HCT116 (cell line): ENCODE measurements at regions not wholly inside any gene's neighbourhood (a gene's known extent, or its start where the extent isn't known, plus 50 kb on each side); places are given as distances from the start of the nearest gene placed in this dataset.

Experiments used
- ATAC-seq: fragments of 200-7000 bp; cut with Tn5 transposase; 2 replicates; pipeline ENCODE4 v1.9.1; 2020; ENCODE audit warnings: mild to moderate bottlenecking, moderate library complexity
- BruUV-seq: library from RNA; stranded (reverse); fragments of 400-500 nt; replicated peaks from 2 replicates; lab custom pipeline; 2021; lab: Mats Ljungman, UMichigan
- CTCF ChIA-PET: fragments of 300-600 bp; sonication (Branson Sonifier 250); formaldehyde crosslinking; loops from one replicate; lab custom pipeline; 2021; ENCODE audit warnings: antibody characterized with exemption; lab: Charles Lee
- POLR2A ChIA-PET: fragments of 300-600, 350-600 bp; sonication (Branson Sonifier 250); formaldehyde crosslinking; loops from one replicate; lab custom pipeline; 2021; ENCODE audit warnings: antibody characterized with exemption; lab: Charles Lee
- RAD21 ChIA-PET, 2 experiments: fragments of 300-600 bp; sonication (Branson Sonifier 250); formaldehyde crosslinking; loops; one replicate each; lab custom pipeline; 2023; ENCODE audit warnings: low total read pairs in 2 of 2; ENCODE audit not compliant: uncharacterized antibody in 2 of 2, unreplicated experiment in 2 of 2, low non-redundant PET in 1 of 2; lab: Charles Lee
- DNase-seq: peaks from one replicate; pipeline ENCODE4 v3.0.0-alpha.2; 2010; ENCODE audit warnings: low read depth, low spot score
- H2AFZ ChIP-seq: fragments of 200-600 bp; shearing (Covaris generic), sonication (generic); 2 replicates; pipeline ENCODE4 v1.6.1; 2017; ENCODE audit warnings: low read depth, mixed run types, mixed read lengths, antibody characterized with exemption, low read length; ENCODE audit not compliant: poor library complexity, severe bottlenecking
- H3K27ac ChIP-seq: 2 replicates; pipeline ENCODE4 v1.5.1; 2012; ENCODE audit warnings: low read depth, low read length
- H3K27me3 ChIP-seq: fragments of 200-600 bp; sonication (generic); 2 replicates; pipeline ENCODE4 v1.6.1; 2016; ENCODE audit warnings: mixed run types, low read length, mixed read lengths; ENCODE audit not compliant: insufficient read depth
- H3K36me3 ChIP-seq, 2 experiments: fragments of 200-500 bp in 1 of 2; fragments of 200-600 bp in 1 of 2; sonication (Bioruptor generic) in 1 of 2; sonication (generic) in 1 of 2; 2 replicates each; pipeline versions ENCODE4 v1.5.1 to v1.6.1; 2014 to 2016; ENCODE audit warnings: low read length in 2 of 2, inconsistent platforms in 1 of 2, mixed read lengths in 1 of 2, mixed run types in 1 of 2; ENCODE audit not compliant: insufficient read depth in 2 of 2, control insufficient read depth in 1 of 2
- H3K4me1 ChIP-seq, 2 experiments: fragments of 200-600 bp in 1 of 2; sonication (generic) in 1 of 2; 2 replicates each; pipeline versions ENCODE4 v1.5.1 to v1.6.1; 2012 to 2017; ENCODE audit warnings: low read length in 2 of 2, inconsistent platforms in 1 of 2, mild to moderate bottlenecking in 1 of 2, mixed read lengths in 1 of 2, mixed run types in 1 of 2, moderate library complexity in 1 of 2; ENCODE audit not compliant: insufficient read depth in 2 of 2, control insufficient read depth in 1 of 2
- H3K4me2 ChIP-seq: fragments of 200-600 bp; sonication (generic); 2 replicates; pipeline ENCODE4 v1.6.1; 2017; ENCODE audit warnings: mixed run types, low read length, mixed read lengths
- H3K4me3 ChIP-seq, 2 experiments: fragments of 200-600 bp in 1 of 2; sonication (generic) in 1 of 2; replicated peaks in 1 of 2; 2 replicates each; pipeline ENCODE4 v1.5.1; 2011 to 2016; ENCODE audit warnings: low read length in 2 of 2, control low read depth in 1 of 2, low read depth in 1 of 2, mild to moderate bottlenecking in 1 of 2, mixed read lengths in 1 of 2, mixed run types in 1 of 2
- H3K79me2 ChIP-seq: fragments of 200-600 bp; sonication (generic); 2 replicates; pipeline ENCODE4 v1.6.1; 2017; ENCODE audit warnings: mild to moderate bottlenecking, mixed run types, low read length, moderate library complexity, mixed read lengths; ENCODE audit not compliant: insufficient read depth
- H3K9ac ChIP-seq: fragments of 200-600 bp; sonication (generic); 2 replicates; pipeline ENCODE4 v1.6.1; 2016; ENCODE audit warnings: low read length, mixed read lengths
- H3K9me2 ChIP-seq: fragments of 200-600 bp; sonication (generic), shearing (Covaris generic); 2 replicates; pipeline ENCODE4 v1.6.1; 2017; ENCODE audit warnings: mixed run types, mild to moderate bottlenecking, moderate library complexity; ENCODE audit not compliant: insufficient read depth
- H3K9me3 ChIP-seq, 2 experiments: fragments of 200-500 bp in 1 of 2; fragments of 200-600 bp in 1 of 2; sonication (Bioruptor generic) in 1 of 2; sonication (generic) in 1 of 2; 2 replicates each; pipeline ENCODE4 v1.6.1; 2014 to 2017; ENCODE audit warnings: low read length in 2 of 2, mixed read lengths in 2 of 2, inconsistent platforms in 1 of 2, low read depth in 1 of 2, mild to moderate bottlenecking in 1 of 2, mixed run types in 1 of 2, moderate library complexity in 1 of 2; ENCODE audit not compliant: control insufficient read depth in 1 of 2, insufficient read depth in 1 of 2
- H4K20me1 ChIP-seq: fragments of 200-600 bp; sonication (generic), shearing (Covaris generic); 2 replicates; pipeline ENCODE4 v1.6.1; 2017; ENCODE audit warnings: mixed run types, mild to moderate bottlenecking, moderate library complexity; ENCODE audit not compliant: insufficient read depth
- CTCF ChIP-seq, 3 experiments: fragments of 200-600 bp in 1 of 3; sonication (generic) in 1 of 3; IDR thresholded peaks in 2 of 3; conservative IDR thresholded peaks in 1 of 3; 2 replicates each; pipeline ENCODE4 v1.5.1; 2012 to 2017; ENCODE audit warnings: low read depth in 2 of 3, low read length in 2 of 3, antibody characterized with exemption in 1 of 3, borderline replicate concordance in 1 of 3, control low read depth in 1 of 3, mild to moderate bottlenecking in 1 of 3, mixed read lengths in 1 of 3, mixed run types in 1 of 3, moderate library complexity in 1 of 3; ENCODE audit not compliant: insufficient read depth in 1 of 3
- EGR1 ChIP-seq: IDR thresholded peaks from 2 replicates; pipeline ENCODE4 v1.6.1; 2012; ENCODE audit warnings: low read depth
- ELF1 ChIP-seq: IDR thresholded peaks from 2 replicates; pipeline ENCODE4 v1.6.1; 2012; ENCODE audit warnings: low read depth, borderline replicate concordance
- EZH2 ChIP-seq: fragments of 200-600 bp; sonication (generic); IDR thresholded peaks from 2 replicates; pipeline ENCODE4 v1.6.1; 2017; ENCODE audit warnings: antibody characterized with exemption, mixed run types
- EZH2phosphoT487 ChIP-seq: fragments of 200-600 bp; IDR thresholded peaks from 2 replicates; pipeline ENCODE4 v1.6.1; 2018; ENCODE audit warnings: antibody characterized with exemption, borderline replicate concordance
- FOSL1 ChIP-seq: IDR thresholded peaks from 2 replicates; pipeline ENCODE4 v1.6.1; 2012; ENCODE audit warnings: low read depth
- JUND ChIP-seq: IDR thresholded peaks from 2 replicates; pipeline ENCODE4 v1.6.1; 2012
- POLR2A ChIP-seq: IDR thresholded peaks from 2 replicates; pipeline ENCODE4 v1.7.0; 2011; ENCODE audit warnings: borderline replicate concordance; ENCODE audit not compliant: insufficient read depth, insufficient read length; ENCODE audit errors: extremely low read depth
- POLR2AphosphoS5 ChIP-seq: IDR thresholded peaks from 2 replicates; pipeline ENCODE4 v1.6.1; 2011; ENCODE audit warnings: mild to moderate bottlenecking, low read depth, low read length, moderate library complexity
- RAD21 ChIP-seq: IDR thresholded peaks from 2 replicates; pipeline ENCODE4 v1.6.1; 2012; ENCODE audit warnings: low read depth, mild to moderate bottlenecking
- SP1 ChIP-seq: IDR thresholded peaks from 2 replicates; pipeline ENCODE4 v1.6.1; 2012; ENCODE audit warnings: low read depth
- TCF7L2 ChIP-seq: IDR thresholded peaks from 2 replicates; pipeline ENCODE4 v1.7.0; 2011; ENCODE audit warnings: borderline replicate concordance, inconsistent platforms; ENCODE audit not compliant: insufficient read depth, insufficient read length; ENCODE audit errors: extremely low read depth
- YY1 ChIP-seq: IDR thresholded peaks from 2 replicates; pipeline ENCODE4 v1.6.1; 2011; ENCODE audit warnings: low read length, low read depth, moderate library complexity, mild to moderate bottlenecking; ENCODE audit not compliant: insufficient replicate concordance; ENCODE audit errors: extremely low read depth
- ZFX ChIP-seq: fragments of 450-650 bp; IDR thresholded peaks from 2 replicates; pipeline ENCODE4 v1.6.1; 2017
- ZNF274 ChIP-seq: fragments of 200-500 bp; sonication (Bioruptor generic); IDR thresholded peaks from 2 replicates; pipeline ENCODE4 v1.6.1; 2014; ENCODE audit warnings: mild to moderate bottlenecking, low read depth, low read length, inconsistent platforms
- intact Hi-C: fragments of 100-400 bp; cut with micrococcal nuclease; formaldehyde crosslinking; loops from 2 replicates; pipeline ENCODE4 v1.10.0; 2022
- TF ChIP-seq, protein P1 (sequence below): IDR thresholded peaks from 2 replicates; pipeline ENCODE4 v1.6.1; 2012; ENCODE audit warnings: low read depth
- TF ChIP-seq, protein P2 (sequence below): IDR thresholded peaks from 2 replicates; pipeline ENCODE4 v1.6.1; 2012
- TF ChIP-seq, protein P3 (sequence below): IDR thresholded peaks from 2 replicates; pipeline ENCODE4 v1.6.1; 2012

DNA sequence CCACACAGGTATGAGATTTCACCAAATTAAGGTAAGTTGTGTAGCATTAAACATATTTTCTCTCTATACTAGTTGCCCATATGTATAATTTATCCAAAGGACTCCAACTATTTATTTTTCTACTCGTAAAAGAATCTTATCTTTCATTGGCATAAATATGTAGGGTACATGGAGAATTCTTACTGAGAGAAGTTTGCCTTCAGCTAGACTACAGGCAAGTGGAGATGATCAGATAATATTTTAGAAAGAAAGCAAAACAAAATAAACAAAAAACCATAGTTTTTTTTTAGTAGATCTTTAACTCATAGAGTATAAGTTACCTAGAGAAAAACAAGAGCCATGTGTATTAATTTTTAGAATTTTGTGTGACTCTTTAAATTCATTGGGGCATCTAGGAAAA lies 743.1 kb upstream of the ARRDC3 start:
- no peaks in the 10 kb centered on the region for H3K27me3 ChIP-seq
- no peaks in the 10 kb centered on the region for H3K9me3 ChIP-seq
- no peak overlapping the region for H2AFZ ChIP-seq
- no peaks in the 10 kb centered on the region for H4K20me1 ChIP-seq
- H3K79me2 ChIP-seq: no peaks in the 10 kb centered on the region
- CTCF ChIA-PET: no interaction called here
- no peaks in the 10 kb centered on the region for H3K4me1 ChIP-seq
- no peak overlapping the region for H3K27ac ChIP-seq
- POLR2A ChIA-PET: no interaction called here
- H3K4me3 ChIP-seq: no peak overlapping the region
- no peak overlapping the region for H3K4me2 ChIP-seq
- DNase-seq: no peak
- BruUV-seq: no TSS peak
- H3K36me3 ChIP-seq: no peaks in the 10 kb centered on the region
- TF ChIP-seq POLR2A: no peak
- TF ChIP-seq FOSL1: no peak
- TF ChIP-seq ZNF274: no peak
- TF ChIP-seq, protein P1, sequence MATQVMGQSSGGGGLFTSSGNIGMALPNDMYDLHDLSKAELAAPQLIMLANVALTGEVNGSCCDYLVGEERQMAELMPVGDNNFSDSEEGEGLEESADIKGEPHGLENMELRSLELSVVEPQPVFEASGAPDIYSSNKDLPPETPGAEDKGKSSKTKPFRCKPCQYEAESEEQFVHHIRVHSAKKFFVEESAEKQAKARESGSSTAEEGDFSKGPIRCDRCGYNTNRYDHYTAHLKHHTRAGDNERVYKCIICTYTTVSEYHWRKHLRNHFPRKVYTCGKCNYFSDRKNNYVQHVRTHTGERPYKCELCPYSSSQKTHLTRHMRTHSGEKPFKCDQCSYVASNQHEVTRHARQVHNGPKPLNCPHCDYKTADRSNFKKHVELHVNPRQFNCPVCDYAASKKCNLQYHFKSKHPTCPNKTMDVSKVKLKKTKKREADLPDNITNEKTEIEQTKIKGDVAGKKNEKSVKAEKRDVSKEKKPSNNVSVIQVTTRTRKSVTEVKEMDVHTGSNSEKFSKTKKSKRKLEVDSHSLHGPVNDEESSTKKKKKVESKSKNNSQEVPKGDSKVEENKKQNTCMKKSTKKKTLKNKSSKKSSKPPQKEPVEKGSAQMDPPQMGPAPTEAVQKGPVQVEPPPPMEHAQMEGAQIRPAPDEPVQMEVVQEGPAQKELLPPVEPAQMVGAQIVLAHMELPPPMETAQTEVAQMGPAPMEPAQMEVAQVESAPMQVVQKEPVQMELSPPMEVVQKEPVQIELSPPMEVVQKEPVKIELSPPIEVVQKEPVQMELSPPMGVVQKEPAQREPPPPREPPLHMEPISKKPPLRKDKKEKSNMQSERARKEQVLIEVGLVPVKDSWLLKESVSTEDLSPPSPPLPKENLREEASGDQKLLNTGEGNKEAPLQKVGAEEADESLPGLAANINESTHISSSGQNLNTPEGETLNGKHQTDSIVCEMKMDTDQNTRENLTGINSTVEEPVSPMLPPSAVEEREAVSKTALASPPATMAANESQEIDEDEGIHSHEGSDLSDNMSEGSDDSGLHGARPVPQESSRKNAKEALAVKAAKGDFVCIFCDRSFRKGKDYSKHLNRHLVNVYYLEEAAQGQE: no peak
- no peak for TF ChIP-seq CTCF (IDR thresholded peaks at IDR 0.05 in 2 of 3, conservative IDR thresholded peaks at IDR 0.05 in 1 of 3; ENCODE audit: borderline replicate concordance in 1 of 3, insufficient read depth in 1 of 3, low read depth in 2 of 3, low read length in 2 of 3)
- TF ChIP-seq TCF7L2: no peak
- no peak for TF ChIP-seq ZFX
- TF ChIP-seq EZH2phosphoT487: no peak
- TF ChIP-seq JUND: no peak
- TF ChIP-seq RAD21: no peak
- TF ChIP-seq POLR2AphosphoS5: no peak
- no peak for TF ChIP-seq EZH2
- TF ChIP-seq ELF1: no peak
- TF ChIP-seq YY1: no peak
- TF ChIP-seq SP1: no peak
- TF ChIP-seq EGR1: no peak
- TF ChIP-seq, protein P2, sequence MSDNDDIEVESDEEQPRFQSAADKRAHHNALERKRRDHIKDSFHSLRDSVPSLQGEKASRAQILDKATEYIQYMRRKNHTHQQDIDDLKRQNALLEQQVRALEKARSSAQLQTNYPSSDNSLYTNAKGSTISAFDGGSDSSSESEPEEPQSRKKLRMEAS: no peak
- TF ChIP-seq, protein P3, sequence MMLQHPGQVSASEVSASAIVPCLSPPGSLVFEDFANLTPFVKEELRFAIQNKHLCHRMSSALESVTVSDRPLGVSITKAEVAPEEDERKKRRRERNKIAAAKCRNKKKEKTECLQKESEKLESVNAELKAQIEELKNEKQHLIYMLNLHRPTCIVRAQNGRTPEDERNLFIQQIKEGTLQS: no peak
- TF ChIP-seq, all 23 proteins: peak for 0
- intact Hi-C loops: no loop called here
- RAD21 ChIA-PET: no interaction called here
- H3K9ac ChIP-seq: no peak overlapping the region
- ATAC-seq: no peak
- H3K9me2 ChIP-seq: no peaks in the 10 kb centered on the region
